ENCODE measurements at regions not wholly inside any gene's neighbourhood (a gene's known extent, or its start where the extent isn't known, plus 50 kb on each side); places are given as distances from the start of the nearest gene placed in this dataset.

- TF ChIP-seq CTCF (IDR thresholded peaks at IDR 0.05; ENCODE audit: insufficient read depth, low read length, poor library complexity, severe bottlenecking) = no peak
- no peak for DNase-seq (ENCODE audit: low read depth)
- Histone ChIP-seq H3K36me3 (ENCODE audit: control insufficient read depth, insufficient read depth, low read length) (no peaks in the 10 kb centered on the region), H3K4me3 (ENCODE audit: low read depth, low read length) (no peak overlapping the region), H3K27me3 (ENCODE audit: control insufficient read depth, insufficient read depth, low read length) (peaks cover 23% of the 10 kb centered on the region)
Measured at GRCh38 chr3:24828551-24828950, 333.9 kb upstream of the THRB start.

GRCh38 chr3:24829011-24829581, 334.4 kb upstream of the THRB start:
- Histone ChIP-seq H3K27me3 (ENCODE audit: control insufficient read depth, insufficient read depth, low read length) (peaks cover 23% of the 10 kb centered on the region), H3K4me3 (ENCODE audit: low read depth, low read length) (peak overlapping the region; percentile 31), H3K36me3 (ENCODE audit: control insufficient read depth, insufficient read depth, low read length) (no peaks in the 10 kb centered on the region)
- no peak for DNase-seq (ENCODE audit: low read depth)
- no peak for TF ChIP-seq CTCF (IDR thresholded peaks at IDR 0.05; ENCODE audit: insufficient read depth, low read length, poor library complexity, severe bottlenecking)

GRCh38 chr3:24829629-24830229, 335.1 kb upstream of the THRB start:
- Histone ChIP-seq H3K4me3 (ENCODE audit: low read depth, low read length) (peak overlapping the region; percentile 31), H3K36me3 (ENCODE audit: control insufficient read depth, insufficient read depth, low read length) (no peaks in the 10 kb centered on the region), H3K27me3 (ENCODE audit: control insufficient read depth, insufficient read depth, low read length) (peaks cover 23% of the 10 kb centered on the region)
- TF ChIP-seq CTCF (IDR thresholded peaks at IDR 0.05; ENCODE audit: insufficient read depth, low read length, poor library complexity, severe bottlenecking) = no peak
- DNase-seq (ENCODE audit: low read depth) = no peak

GRCh38 chr3:24830230-24831152, 335.8 kb upstream of the THRB start:
- Histone ChIP-seq H3K36me3 (ENCODE audit: control insufficient read depth, insufficient read depth, low read length) (no peaks in the 10 kb centered on the region), H3K4me3 (ENCODE audit: low read depth, low read length) (peak overlapping the region; percentile 31), H3K27me3 (ENCODE audit: control insufficient read depth, insufficient read depth, low read length) (peaks cover 23% of the 10 kb centered on the region)
- TF ChIP-seq CTCF (IDR thresholded peaks at IDR 0.05; ENCODE audit: insufficient read depth, low read length, poor library complexity, severe bottlenecking) = no peak
- DNase-seq (ENCODE audit: low read depth) = no peak

- no peak for TF ChIP-seq CTCF (IDR thresholded peaks at IDR 0.05; ENCODE audit: insufficient read depth, low read length, poor library complexity, severe bottlenecking)
- Histone ChIP-seq H3K4me3 (ENCODE audit: low read depth, low read length) (no peak overlapping the region), H3K36me3 (ENCODE audit: control insufficient read depth, insufficient read depth, low read length) (no peaks in the 10 kb centered on the region), H3K27me3 (ENCODE audit: control insufficient read depth, insufficient read depth, low read length) (peaks cover 23% of the 10 kb centered on the region)
- no peak for DNase-seq (ENCODE audit: low read depth)
Measured at GRCh38 chr3:24831221-24831620, 336.6 kb upstream of the THRB start.
